OCI-LY7 (cell line): ENCODE measurements at regions not wholly inside any gene's neighbourhood (a gene's known extent, or its start where the extent isn't known, plus 50 kb on each side); places are given as distances from the start of the nearest gene placed in this dataset.

Experiments used
- BruUV-seq: library from RNA; stranded (reverse); fragments of 400-500 nt; replicated peaks from 2 replicates; lab custom pipeline; 2021; lab: Mats Ljungman, UMichigan
- CTCF ChIA-PET: fragments of 300-600 bp; sonication (Branson Sonifier 250); formaldehyde crosslinking; loops from one replicate; lab custom pipeline; 2022; ENCODE audit warnings: antibody characterized with exemption; ENCODE audit not compliant: unreplicated experiment; lab: Charles Lee
- POLR2A ChIA-PET: fragments of 300-600 bp; sonication (Branson Sonifier 250); formaldehyde crosslinking; loops from one replicate; lab custom pipeline; 2022; ENCODE audit warnings: antibody characterized with exemption; lab: Charles Lee
- DNase-seq: peaks from one replicate; pipeline ENCODE4 v3.0.0-alpha.2; 2015; ENCODE audit warnings: low spot score
- H2AFZ ChIP-seq: fragments of 200-600 bp; sonication (generic), shearing (Covaris generic); 2 replicates; pipeline ENCODE4 v1.6.1; 2014; ENCODE audit warnings: mild to moderate bottlenecking, antibody characterized with exemption, low read length, moderate library complexity
- H3K27ac ChIP-seq: fragments of 200-600 bp; sonication (generic); 2 replicates; pipeline ENCODE4 v1.5.1; 2014; ENCODE audit warnings: mixed run types, low read depth, mild to moderate bottlenecking, moderate library complexity, low read length, inconsistent platforms; ENCODE audit not compliant: poor library complexity, severe bottlenecking
- H3K36me3 ChIP-seq: fragments of 200-600 bp; sonication (generic); 2 replicates; pipeline ENCODE4 v1.6.1; 2014; ENCODE audit warnings: mild to moderate bottlenecking, antibody characterized with exemption, low read length, moderate library complexity, mixed read lengths; ENCODE audit not compliant: insufficient read depth
- H3K4me1 ChIP-seq: fragments of 200-600 bp; sonication (generic); 2 replicates; pipeline ENCODE4 v1.5.1; 2014; ENCODE audit warnings: mild to moderate bottlenecking, low read length; ENCODE audit not compliant: insufficient read depth, poor library complexity, severe bottlenecking
- H3K4me2 ChIP-seq: fragments of 200-600 bp; sonication (generic); 2 replicates; pipeline ENCODE4 v1.6.1; 2014; ENCODE audit warnings: mild to moderate bottlenecking, low read length
- H3K4me3 ChIP-seq: fragments of 200-600 bp; sonication (generic); 2 replicates; pipeline ENCODE4 v1.5.1; 2014; ENCODE audit warnings: mild to moderate bottlenecking, low read depth, low read length; ENCODE audit not compliant: poor library complexity, severe bottlenecking
- H3K79me2 ChIP-seq: fragments of 200-600 bp; sonication (generic); 2 replicates; pipeline ENCODE4 v1.6.1; 2016; ENCODE audit warnings: low read depth, mild to moderate bottlenecking, low read length, moderate library complexity, mixed read lengths; ENCODE audit not compliant: insufficient read depth
- H3K9me2 ChIP-seq: fragments of 200-600 bp; sonication (generic); 2 replicates; pipeline ENCODE4 v1.6.1; 2016; ENCODE audit warnings: mild to moderate bottlenecking, low read length, mixed read lengths; ENCODE audit not compliant: insufficient read depth
- H3K9me3 ChIP-seq: fragments of 200-600 bp; sonication (generic); 2 replicates; pipeline ENCODE4 v1.6.1; 2014; ENCODE audit warnings: mild to moderate bottlenecking, mixed run types, low read length, mixed read lengths
- H4K20me1 ChIP-seq: fragments of 200-600 bp; sonication (generic); 2 replicates; pipeline ENCODE4 v1.6.1; 2014; ENCODE audit warnings: mild to moderate bottlenecking, antibody characterized with exemption, low read length, moderate library complexity, mixed read lengths; ENCODE audit not compliant: insufficient read depth
- CTCF ChIP-seq: fragments of 200-600 bp; sonication (generic); conservative IDR thresholded peaks from 2 replicates; pipeline ENCODE4 v1.5.1; 2014; ENCODE audit warnings: mild to moderate bottlenecking, antibody characterized with exemption, low read length, moderate library complexity, mixed read lengths
- EZH2phosphoT487 ChIP-seq: fragments of 200-600 bp; sonication (generic); IDR thresholded peaks from 2 replicates; pipeline ENCODE4 v1.6.1; 2018; ENCODE audit warnings: low read depth, borderline replicate concordance, mild to moderate bottlenecking, mixed run types, antibody characterized with exemption, low read length, moderate library complexity, mixed read lengths
- intact Hi-C: fragments of 100-400 bp; cut with micrococcal nuclease; formaldehyde crosslinking; loops from one replicate; pipeline ENCODE4 v1.10.0; 2022; ENCODE audit not compliant: unreplicated experiment

- Histone ChIP-seq H3K4me2 (no peak overlapping the region), H3K9me3 (no peaks in the 10 kb centered on the region), H3K4me1 (peaks cover 6% of the 10 kb centered on the region), H3K79me2 (no peaks in the 10 kb centered on the region), H2AFZ (peak overlapping the region; percentile 28; the same call in 1 of the 2 replicates), H4K20me1 (no peaks in the 10 kb centered on the region), H3K4me3 (no peak overlapping the region), H3K36me3 (no peaks in the 10 kb centered on the region), H3K27ac (no peak overlapping the region), H3K9me2 (no peaks in the 10 kb centered on the region)
- ChIA-PET POLR2A (interaction anchor here (0.6 kb wide), 1 partner anchor 343 kb away, joined by 4 read pairs; no protein-coding TSS in a partner anchor), CTCF (no interaction called here)
- no peak for DNase-seq
- BruUV-seq: no TSS peak
- intact Hi-C loops: no loop called here
- no peak for TF ChIP-seq EZH2phosphoT487
Measured at GRCh38 chr17:72518753-72519597, 398.2 kb downstream of the SOX9 start.

- intact Hi-C loops: no loop called here
- no TSS peak for BruUV-seq
- no peaks in the 10 kb centered on the region for H3K9me2 ChIP-seq
- no peak overlapping the region for H3K27ac ChIP-seq
- H3K79me2 ChIP-seq: no peaks in the 10 kb centered on the region
- no peak overlapping the region for H3K4me2 ChIP-seq
- peaks cover 6% of the 10 kb centered on the region for H3K4me1 ChIP-seq
- H3K4me3 ChIP-seq: no peak overlapping the region
- H4K20me1 ChIP-seq: no peaks in the 10 kb centered on the region
- H3K36me3 ChIP-seq: no peaks in the 10 kb centered on the region
- ChIA-PET CTCF (no interaction called here), POLR2A (no interaction called here)
- DNase-seq: no peak
- H2AFZ ChIP-seq: no peak overlapping the region
- TF ChIP-seq CTCF: no peak
- no peak for TF ChIP-seq EZH2phosphoT487
- H3K9me3 ChIP-seq: no peaks in the 10 kb centered on the region
Measured at GRCh38 chr17:72519598-72519936, 398.7 kb downstream of the SOX9 start.

- H3K79me2 ChIP-seq: no peaks in the 10 kb centered on the region
- no peak overlapping the region for H3K4me2 ChIP-seq
Measured at GRCh38 chr17:72520665-72521303, 400.0 kb downstream of the SOX9 start.

More at GRCh38 chr17:72520665-72521303, 400.0 kb downstream of the SOX9 start:
- no peak for TF ChIP-seq CTCF
- TF ChIP-seq EZH2phosphoT487: no peak
- no peaks in the 10 kb centered on the region for H4K20me1 ChIP-seq
- H3K36me3 ChIP-seq: no peaks in the 10 kb centered on the region
- ChIA-PET CTCF (no interaction called here), POLR2A (interaction anchor here (0.7 kb wide), 1 partner anchor 11 kb away, joined by 4 read pairs; no protein-coding TSS in a partner anchor)
- no peaks in the 10 kb centered on the region for H3K9me3 ChIP-seq
- peak overlapping the region; percentile 12; the same call in 1 of the 2 replicates for H2AFZ ChIP-seq
- H3K4me3 ChIP-seq: no peak overlapping the region
- intact Hi-C loops: no loop called here
- no peak for DNase-seq
- BruUV-seq: no TSS peak
- H3K9me2 ChIP-seq: no peaks in the 10 kb centered on the region
- H3K4me1 ChIP-seq: peaks cover 6% of the 10 kb centered on the region
- H3K27ac ChIP-seq: no peak overlapping the region
